ENCODE measurements at regions not wholly inside any gene's neighbourhood (a gene's known extent, or its start where the extent isn't known, plus 50 kb on each side); places are given as distances from the start of the nearest gene placed in this dataset.

DNA sequence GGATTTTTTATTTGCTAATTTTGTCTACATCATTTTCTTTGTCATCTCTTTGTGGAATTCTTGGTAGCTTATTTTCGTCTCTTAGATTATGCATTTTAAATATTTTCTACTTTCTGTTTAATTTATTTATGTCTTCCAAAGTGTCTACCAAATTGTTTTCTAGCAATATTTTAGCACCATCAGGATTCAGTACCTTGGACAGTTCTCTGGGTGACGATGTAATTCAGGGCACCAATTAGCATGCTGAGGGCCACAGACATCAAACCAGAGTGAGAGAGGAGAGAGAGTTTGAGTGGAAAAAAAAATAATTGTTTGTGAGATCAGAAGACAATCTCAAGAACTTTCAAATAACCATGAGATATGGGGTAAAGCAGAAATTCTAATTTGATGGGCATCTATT, 169.8 kb upstream of the CXADR start:
- TF ChIP-seq, protein P1, sequence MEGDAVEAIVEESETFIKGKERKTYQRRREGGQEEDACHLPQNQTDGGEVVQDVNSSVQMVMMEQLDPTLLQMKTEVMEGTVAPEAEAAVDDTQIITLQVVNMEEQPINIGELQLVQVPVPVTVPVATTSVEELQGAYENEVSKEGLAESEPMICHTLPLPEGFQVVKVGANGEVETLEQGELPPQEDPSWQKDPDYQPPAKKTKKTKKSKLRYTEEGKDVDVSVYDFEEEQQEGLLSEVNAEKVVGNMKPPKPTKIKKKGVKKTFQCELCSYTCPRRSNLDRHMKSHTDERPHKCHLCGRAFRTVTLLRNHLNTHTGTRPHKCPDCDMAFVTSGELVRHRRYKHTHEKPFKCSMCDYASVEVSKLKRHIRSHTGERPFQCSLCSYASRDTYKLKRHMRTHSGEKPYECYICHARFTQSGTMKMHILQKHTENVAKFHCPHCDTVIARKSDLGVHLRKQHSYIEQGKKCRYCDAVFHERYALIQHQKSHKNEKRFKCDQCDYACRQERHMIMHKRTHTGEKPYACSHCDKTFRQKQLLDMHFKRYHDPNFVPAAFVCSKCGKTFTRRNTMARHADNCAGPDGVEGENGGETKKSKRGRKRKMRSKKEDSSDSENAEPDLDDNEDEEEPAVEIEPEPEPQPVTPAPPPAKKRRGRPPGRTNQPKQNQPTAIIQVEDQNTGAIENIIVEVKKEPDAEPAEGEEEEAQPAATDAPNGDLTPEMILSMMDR (conservative IDR thresholded peaks at IDR 0.05; ENCODE audit: low read depth, low read length), result no peak
- no peak for TF ChIP-seq EZH2 (IDR thresholded peaks at IDR 0.05; ENCODE audit: borderline replicate concordance, low read depth, low read length, poor library complexity, severe bottlenecking)

Data from A673 (cell line).